ENCODE measurements at regions not wholly inside any gene's neighbourhood (a gene's known extent, or its start where the extent isn't known, plus 50 kb on each side); places are given as distances from the start of the nearest gene placed in this dataset.

DNA sequence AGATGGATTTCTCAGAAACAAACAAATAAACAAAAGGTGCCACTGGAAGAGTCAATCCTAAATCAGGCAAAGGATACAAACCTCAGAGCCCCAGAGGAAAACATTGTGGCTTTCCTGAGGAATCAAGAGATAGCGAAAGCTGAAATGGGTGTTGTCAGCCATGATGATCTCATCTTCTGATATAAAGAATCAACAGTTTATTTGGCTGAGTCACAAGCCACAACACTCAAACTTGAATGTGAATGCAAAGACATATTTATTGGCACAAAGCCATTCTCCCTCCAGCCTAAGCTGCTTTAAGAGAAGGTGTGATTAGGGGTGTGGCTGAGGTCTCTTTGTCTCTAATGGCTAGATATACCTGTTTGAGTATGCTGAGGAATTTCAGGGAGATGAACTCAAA lies 73.3 kb upstream of the NREP start:
- TF ChIP-seq, protein P1, sequence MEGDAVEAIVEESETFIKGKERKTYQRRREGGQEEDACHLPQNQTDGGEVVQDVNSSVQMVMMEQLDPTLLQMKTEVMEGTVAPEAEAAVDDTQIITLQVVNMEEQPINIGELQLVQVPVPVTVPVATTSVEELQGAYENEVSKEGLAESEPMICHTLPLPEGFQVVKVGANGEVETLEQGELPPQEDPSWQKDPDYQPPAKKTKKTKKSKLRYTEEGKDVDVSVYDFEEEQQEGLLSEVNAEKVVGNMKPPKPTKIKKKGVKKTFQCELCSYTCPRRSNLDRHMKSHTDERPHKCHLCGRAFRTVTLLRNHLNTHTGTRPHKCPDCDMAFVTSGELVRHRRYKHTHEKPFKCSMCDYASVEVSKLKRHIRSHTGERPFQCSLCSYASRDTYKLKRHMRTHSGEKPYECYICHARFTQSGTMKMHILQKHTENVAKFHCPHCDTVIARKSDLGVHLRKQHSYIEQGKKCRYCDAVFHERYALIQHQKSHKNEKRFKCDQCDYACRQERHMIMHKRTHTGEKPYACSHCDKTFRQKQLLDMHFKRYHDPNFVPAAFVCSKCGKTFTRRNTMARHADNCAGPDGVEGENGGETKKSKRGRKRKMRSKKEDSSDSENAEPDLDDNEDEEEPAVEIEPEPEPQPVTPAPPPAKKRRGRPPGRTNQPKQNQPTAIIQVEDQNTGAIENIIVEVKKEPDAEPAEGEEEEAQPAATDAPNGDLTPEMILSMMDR (conservative IDR thresholded peaks at IDR 0.05), result no peak
- no peak for TF ChIP-seq EZH2 (IDR thresholded peaks at IDR 0.05; ENCODE audit: low read depth)
